ENCODE measurements at regions not wholly inside any gene's neighbourhood (a gene's known extent, or its start where the extent isn't known, plus 50 kb on each side); places are given as distances from the start of the nearest gene placed in this dataset.

- DNase-seq: no peak
These were observed 1067.9 kb downstream of the TTLL7 start for GRCh38 chr1:82931006-82931405.

GRCh38 chr1:82927753-82928152 lies 1071.2 kb downstream of the TTLL7 start:
- no peak for DNase-seq

GRCh38 chr1:82924666-82925065 lies 1074.3 kb downstream of the TTLL7 start:
- DNase-seq: no peak

- DNase-seq: no peak
These were observed 1075.0 kb downstream of the TTLL7 start for GRCh38 chr1:82923931-82924330.

GRCh38 chr1:82921759-82922158 lies 1077.2 kb downstream of the TTLL7 start:
- no peak for DNase-seq

DNA sequence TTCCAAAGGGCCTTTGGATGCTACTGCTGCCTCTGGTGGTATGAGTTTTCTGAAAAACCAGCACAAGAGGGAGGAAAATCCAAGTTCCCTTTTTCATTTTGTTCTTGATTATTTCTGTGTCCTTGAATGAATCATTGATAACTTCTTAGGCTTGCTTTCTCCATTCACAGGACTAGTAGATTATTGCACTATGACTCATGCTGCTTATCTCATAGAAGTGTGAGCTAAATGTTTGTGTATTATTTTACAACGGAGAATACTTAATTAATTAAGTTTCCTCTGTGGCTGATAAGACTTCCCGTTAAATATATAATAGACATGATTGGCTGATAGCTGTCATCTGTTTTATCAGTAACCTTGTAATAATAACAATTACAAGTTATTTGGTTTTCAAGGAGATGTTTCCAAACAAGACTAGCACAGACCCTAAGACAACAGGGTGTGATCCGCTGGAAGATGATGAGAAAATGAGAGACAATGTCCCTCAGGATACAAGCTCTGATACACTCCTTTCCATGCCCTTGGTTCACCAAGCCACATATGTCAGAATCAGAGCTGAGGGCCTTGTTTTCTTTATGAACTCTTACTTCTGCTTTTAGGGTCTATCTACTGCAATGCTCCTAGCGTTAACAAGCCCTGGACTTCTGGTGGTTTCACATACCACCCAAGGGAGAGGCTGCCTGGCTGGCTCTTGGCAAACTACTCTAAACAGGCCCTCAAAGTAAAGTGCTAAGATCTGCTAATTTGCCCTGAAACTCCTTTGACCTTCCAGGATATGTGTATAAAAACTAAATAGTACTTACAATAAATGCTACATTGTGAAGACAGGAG lies 1078.3 kb downstream of the TTLL7 start:
- no peak for DNase-seq

DNA sequence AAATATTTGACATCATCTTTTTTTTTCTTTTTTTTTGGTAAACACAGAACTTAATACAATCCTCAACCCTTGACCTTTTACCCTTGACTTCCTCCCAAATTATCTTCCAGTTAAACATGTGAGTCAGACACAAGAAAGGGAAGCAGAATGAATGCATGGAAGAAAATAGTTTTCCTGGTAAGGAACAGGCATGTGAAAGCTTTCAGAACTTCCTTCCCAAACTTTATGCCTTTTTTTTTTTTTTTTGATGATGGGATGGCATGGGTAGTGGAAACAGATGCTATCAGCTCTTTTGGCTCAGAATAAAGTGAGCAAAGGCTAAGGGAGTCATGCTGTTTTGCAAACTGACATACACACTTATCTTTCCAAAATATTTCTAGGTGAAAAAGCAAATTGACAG lies 1079.1 kb downstream of the TTLL7 start:
- DNase-seq: no peak

GRCh38 chr1:82907313-82907712 lies 1091.6 kb downstream of the TTLL7 start:
- DNase-seq: no peak

DNA sequence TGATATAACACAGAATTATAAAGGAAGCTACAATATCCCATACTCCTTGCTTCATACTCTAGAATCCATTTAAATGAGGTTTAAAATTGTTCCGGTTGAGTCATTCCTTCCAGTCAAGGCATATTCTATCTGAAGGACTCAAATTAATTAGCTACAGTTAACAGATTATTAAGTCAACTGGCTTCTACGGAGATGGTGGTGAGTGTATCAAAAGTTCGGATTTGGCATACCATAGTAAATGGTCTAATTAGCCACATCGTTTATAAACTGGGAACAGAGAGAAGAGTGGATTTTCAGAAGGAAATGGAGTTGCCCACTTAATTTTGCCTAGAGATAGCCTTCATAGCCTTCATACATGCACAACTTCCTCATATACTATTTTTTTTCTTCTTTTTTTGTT lies 1095.3 kb downstream of the TTLL7 start:
- no peak for DNase-seq

GRCh38 chr1:82901561-82901960 lies 1097.4 kb downstream of the TTLL7 start:
- DNase-seq: no peak

GRCh38 chr1:82901118-82901517 lies 1097.8 kb downstream of the TTLL7 start:
- no peak for DNase-seq

GRCh38 chr1:82899017-82899416 lies 1098.3 kb downstream of the ADGRL2 start:
- DNase-seq: no peak

DNA sequence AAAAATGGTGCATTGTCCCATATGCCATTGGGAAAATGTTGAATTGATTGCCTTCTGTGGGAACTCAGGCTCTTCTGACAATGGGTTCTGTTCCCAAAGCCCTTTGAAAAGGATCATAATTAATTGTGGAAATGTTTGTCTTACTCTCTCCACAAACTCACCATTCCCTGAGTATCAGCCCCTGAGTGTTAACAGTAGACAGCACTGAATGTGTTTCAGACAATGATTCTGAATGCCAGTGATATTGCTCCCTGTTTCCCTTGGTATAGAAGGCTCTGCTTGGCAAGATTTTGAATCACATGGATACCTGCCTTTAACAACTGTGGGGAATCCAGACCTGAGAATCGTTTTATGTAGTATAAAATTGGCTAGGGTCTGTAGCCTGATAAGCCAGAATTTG lies 1096.8 kb downstream of the ADGRL2 start:
- no peak for DNase-seq

GRCh38 chr1:82896036-82896435 lies 1095.3 kb downstream of the ADGRL2 start:
- DNase-seq: no peak

- no peak for DNase-seq
These were observed 1093.9 kb downstream of the ADGRL2 start for GRCh38 chr1:82894635-82895034.

- DNase-seq: no peak
These were observed 1093.2 kb downstream of the ADGRL2 start for GRCh38 chr1:82893712-82894470.

DNA sequence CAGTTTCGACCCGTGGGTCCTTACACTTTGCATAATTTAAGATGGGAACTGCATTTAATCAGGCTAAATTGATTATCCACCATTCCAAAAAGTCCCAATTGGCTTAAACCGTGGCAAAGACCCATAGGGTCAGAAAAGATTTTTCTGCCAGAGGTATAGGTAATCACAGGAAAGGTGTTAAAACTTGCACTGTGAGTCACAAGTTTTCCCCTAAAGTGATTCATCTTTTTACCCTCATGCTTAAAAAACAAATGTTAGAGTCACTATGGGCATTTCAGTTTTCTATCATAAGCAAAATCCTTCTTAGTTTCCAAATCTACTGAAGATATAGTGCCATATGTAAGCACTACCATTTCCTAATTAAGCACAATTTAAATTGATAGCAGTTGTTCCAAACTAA lies 1079.8 kb downstream of the ADGRL2 start:
- DNase-seq: no peak

GRCh38 chr1:82879701-82880305 lies 1079.1 kb downstream of the ADGRL2 start:
- no peak for DNase-seq

GRCh38 chr1:82875170-82875569 lies 1074.4 kb downstream of the ADGRL2 start:
- no peak for DNase-seq

DNA sequence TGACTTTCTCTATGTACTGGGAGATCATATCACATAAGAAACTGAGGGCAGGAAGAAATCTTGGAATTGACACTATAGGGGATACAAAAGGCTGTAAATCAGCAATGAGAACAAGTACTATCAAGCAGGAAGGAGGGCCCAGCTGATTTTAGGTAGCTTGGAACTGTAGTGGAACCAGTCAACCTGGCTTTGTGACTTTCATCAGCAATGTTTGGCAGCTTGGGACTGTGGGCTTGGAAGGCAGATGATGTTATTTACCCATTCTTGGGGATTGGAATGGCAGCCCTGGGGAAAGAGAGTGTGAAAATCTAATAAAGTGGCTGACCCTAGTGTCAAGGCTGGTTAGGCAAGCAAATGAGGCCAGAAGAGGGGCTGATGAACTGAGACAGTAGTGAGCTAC lies 1073.3 kb downstream of the ADGRL2 start:
- no peak for DNase-seq

- no peak for DNase-seq
These were observed 1069.6 kb downstream of the ADGRL2 start for GRCh38 chr1:82870332-82870731.

- no peak for DNase-seq
These were observed 1067.0 kb downstream of the ADGRL2 start for GRCh38 chr1:82867781-82868180.

DNA sequence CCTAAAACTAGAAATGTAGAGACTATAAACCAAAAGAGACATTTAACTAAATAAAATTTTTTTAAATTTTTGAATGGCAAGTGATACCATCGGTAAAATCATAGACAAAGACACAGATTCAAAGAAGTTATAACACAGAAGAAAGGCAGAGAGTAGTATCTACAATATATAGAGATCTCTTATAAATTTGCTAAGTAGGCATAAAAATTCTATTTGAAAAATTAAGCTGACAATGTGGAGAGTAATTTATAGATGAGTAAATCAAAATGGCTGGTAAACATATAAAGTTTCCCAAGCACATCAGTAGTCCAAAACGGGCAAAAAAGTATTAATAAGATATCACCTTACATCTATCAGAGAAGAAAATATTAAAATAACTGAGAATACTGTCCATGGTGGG lies 1061.0 kb downstream of the ADGRL2 start:
- no peak for DNase-seq

GRCh38 chr1:82858031-82858430 lies 1057.3 kb downstream of the ADGRL2 start:
- DNase-seq: no peak
